CD8-positive, alpha-beta memory T cell (primary cell): ENCODE measurements at regions not wholly inside any gene's neighbourhood (a gene's known extent, or its start where the extent isn't known, plus 50 kb on each side); places are given as distances from the start of the nearest gene placed in this dataset.

Source experiments
- CTCF ChIA-PET: fragments of 350-600 bp; sonication (Branson Sonifier 250); formaldehyde crosslinking; loops from one replicate; lab custom pipeline; 2021; ENCODE audit warnings: antibody characterized with exemption; lab: Charles Lee
- POLR2A ChIA-PET: fragments of 350-600 bp; sonication (Branson Sonifier 250); formaldehyde crosslinking; loops from one replicate; lab custom pipeline; 2021; ENCODE audit warnings: antibody characterized with exemption; lab: Charles Lee
- DNase-seq, 5 donors: peaks; one replicate each; pipeline versions ENCODE4 v3.0.0 to v3.0.0-alpha.2; 2020 to 2022; ENCODE audit warnings: mixed read lengths in 1 of 5
- H3K27ac ChIP-seq: one replicate; pipeline ENCODE4 v1.7.0; 2013; ENCODE audit warnings: low read depth, mild to moderate bottlenecking, low read length, moderate library complexity
- H3K27me3 ChIP-seq: 2 replicates; pipeline ENCODE4 v1.7.0; 2013; ENCODE audit warnings: low read length, mild to moderate bottlenecking; ENCODE audit not compliant: insufficient read depth, poor library complexity, severe bottlenecking
- H3K36me3 ChIP-seq: 2 replicates; pipeline ENCODE4 v1.7.0; 2013; ENCODE audit warnings: mild to moderate bottlenecking, low read length, moderate library complexity; ENCODE audit not compliant: insufficient read depth
- H3K4me1 ChIP-seq: 2 replicates; pipeline ENCODE4 v1.7.0; 2013; ENCODE audit warnings: mild to moderate bottlenecking, low read length, moderate library complexity; ENCODE audit not compliant: insufficient read depth
- H3K4me3 ChIP-seq: 2 replicates; pipeline ENCODE4 v1.7.0; 2013; ENCODE audit warnings: mild to moderate bottlenecking, low read length
- H3K9me3 ChIP-seq: 2 replicates; pipeline ENCODE4 v1.7.0; 2013; ENCODE audit warnings: mild to moderate bottlenecking, low read length
- H3K27ac Mint-ChIP-seq, 8 donors: one replicate each; pipeline ENCODE4 v1.8.0; 2020 to 2021; ENCODE audit warnings: mixed read lengths in 8 of 8, mild to moderate bottlenecking in 6 of 8, inconsistent platforms in 3 of 8, moderate library complexity in 3 of 8
- H3K27me3 Mint-ChIP-seq, 2 donors: one replicate each; pipeline ENCODE4 v1.8.0; 2020 to 2021; ENCODE audit warnings: mixed read lengths in 2 of 2, mild to moderate bottlenecking in 1 of 2, moderate library complexity in 1 of 2
- H3K36me3 Mint-ChIP-seq, 3 donors: one replicate each; pipeline ENCODE4 v1.8.0; 2020 to 2021; ENCODE audit warnings: mixed read lengths in 3 of 3, inconsistent platforms in 1 of 3, mild to moderate bottlenecking in 1 of 3
- H3K4me1 Mint-ChIP-seq, 3 donors: one replicate each; pipeline ENCODE4 v1.8.0; 2020 to 2021; ENCODE audit warnings: mixed read lengths in 3 of 3, inconsistent platforms in 1 of 3, mild to moderate bottlenecking in 1 of 3
- H3K4me3 Mint-ChIP-seq, 7 donors: one replicate each; pipeline ENCODE4 v1.8.0; 2020 to 2021; ENCODE audit warnings: mixed read lengths in 7 of 7, mild to moderate bottlenecking in 6 of 7, moderate library complexity in 4 of 7, inconsistent platforms in 2 of 7
- H3K9me3 Mint-ChIP-seq, 5 donors: one replicate each; pipeline ENCODE4 v1.8.0; 2020 to 2022; ENCODE audit warnings: mixed read lengths in 5 of 5, mild to moderate bottlenecking in 3 of 5, moderate library complexity in 2 of 5, inconsistent platforms in 1 of 5

- Mint-ChIP-seq H3K9me3 (no peaks in the 10 kb centered on the region), H3K4me1 (peaks cover 35 to 43% (median 40%) of the 10 kb centered on the region in 3 donors), H3K27ac (peak overlapping the region; percentile 40 to 92 (median 84)), H3K27me3 (no peaks in the 10 kb centered on the region), H3K36me3 (no peaks in the 10 kb centered on the region), H3K4me3 (peak overlapping the region; percentile 3 to 76 (median 63))
- Histone ChIP-seq H3K4me3 (no peak overlapping the region), H3K4me1 (peaks cover 41% of the 10 kb centered on the region), H3K27ac (no peak overlapping the region), H3K9me3 (no peaks in the 10 kb centered on the region), H3K36me3 (no peaks in the 10 kb centered on the region), H3K27me3 (no peaks in the 10 kb centered on the region)
- DNase-seq = no peak
- POLR2A ChIA-PET = interaction anchor here (0.5 to 1.4 kb wide), 7 partner anchors 13 to 114 kb away, joined by 3 to 8 read pairs (median 4); partner anchors contain the start of gene ZNF217
- CTCF ChIA-PET = interaction anchor here (0.7 to 1.6 kb wide), 9 partner anchors 35 to 209 kb away, joined by 3 to 4 read pairs (median 3); no protein-coding TSS in a partner anchor
These were observed 113.9 kb upstream of the ZNF217 start for GRCh38 chr20:53707371-53708055.

DNA sequence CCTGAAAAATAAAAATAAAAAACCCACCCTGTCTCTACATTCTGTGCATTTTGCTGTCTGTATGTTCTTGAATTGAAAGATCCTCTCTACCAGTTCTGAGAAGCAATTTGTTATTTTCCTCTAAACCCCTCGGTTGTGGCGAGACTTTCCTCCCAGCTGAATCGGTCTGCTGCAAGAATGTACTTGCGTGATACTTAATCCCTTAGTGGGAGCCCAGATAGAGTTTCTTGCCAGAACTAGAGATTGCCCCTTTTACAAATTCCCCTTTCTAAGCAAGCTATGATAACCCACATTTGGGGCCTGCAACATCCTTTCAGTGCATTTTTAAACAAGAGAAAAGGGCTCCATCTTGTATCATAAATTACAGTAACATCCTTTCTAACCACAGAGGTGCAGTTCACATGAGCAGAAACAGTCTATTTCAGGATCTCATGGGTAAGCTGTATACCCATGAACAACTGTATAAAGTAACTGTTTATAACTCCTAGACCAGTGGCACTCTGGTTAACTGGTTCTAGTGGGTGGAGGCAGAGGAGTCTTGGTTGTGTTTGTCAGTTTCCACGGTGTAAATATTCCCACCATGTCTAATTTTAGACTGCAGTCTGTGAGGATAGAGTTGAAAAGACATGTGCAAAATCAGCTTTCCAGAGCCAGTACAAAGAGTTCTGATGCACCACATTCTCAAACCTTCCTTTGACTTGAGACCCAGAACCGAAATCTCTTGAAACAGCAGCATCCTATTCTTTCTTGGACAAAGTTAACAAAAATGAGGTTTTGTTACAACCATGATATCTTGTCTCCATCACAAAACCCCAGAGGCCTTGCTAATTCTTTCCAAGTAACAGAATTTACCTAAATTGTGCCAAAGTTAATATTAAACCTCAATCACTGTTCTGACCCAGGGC lies 113.1 kb upstream of the ZNF217 start:
- Histone ChIP-seq H3K27me3 (no peaks in the 10 kb centered on the region), H3K36me3 (no peaks in the 10 kb centered on the region), H3K4me1 (peaks cover 41% of the 10 kb centered on the region), H3K4me3 (peak overlapping the region; percentile 6), H3K27ac (no peak overlapping the region), H3K9me3 (no peaks in the 10 kb centered on the region)
- H3K36me3 Mint-ChIP-seq = no peaks in the 10 kb centered on the region
- peak overlapping the region in 6 of 7 donors; percentile 30 to 72 (median 52) for H3K4me3 Mint-ChIP-seq
- ChIA-PET CTCF (interaction anchor here (1.0 to 1.6 kb wide), 4 partner anchors 64 to 165 kb away, joined by 3 to 4 read pairs (median 3); no protein-coding TSS in a partner anchor), POLR2A (interaction anchor here (0.5 to 1.3 kb wide), 3 partner anchors 15 to 85 kb away, joined by 3 to 8 read pairs (median 4); no protein-coding TSS in a partner anchor)
- no peaks in the 10 kb centered on the region for H3K27me3 Mint-ChIP-seq
- H3K9me3 Mint-ChIP-seq = no peaks in the 10 kb centered on the region
- peak in 1 of 5 donors; percentile 60 for DNase-seq
- peak overlapping the region; percentile 50 to 92 (median 84) for H3K27ac Mint-ChIP-seq
- H3K4me1 Mint-ChIP-seq = peaks cover 35 to 42% (median 40%) of the 10 kb centered on the region in 3 donors

DNA sequence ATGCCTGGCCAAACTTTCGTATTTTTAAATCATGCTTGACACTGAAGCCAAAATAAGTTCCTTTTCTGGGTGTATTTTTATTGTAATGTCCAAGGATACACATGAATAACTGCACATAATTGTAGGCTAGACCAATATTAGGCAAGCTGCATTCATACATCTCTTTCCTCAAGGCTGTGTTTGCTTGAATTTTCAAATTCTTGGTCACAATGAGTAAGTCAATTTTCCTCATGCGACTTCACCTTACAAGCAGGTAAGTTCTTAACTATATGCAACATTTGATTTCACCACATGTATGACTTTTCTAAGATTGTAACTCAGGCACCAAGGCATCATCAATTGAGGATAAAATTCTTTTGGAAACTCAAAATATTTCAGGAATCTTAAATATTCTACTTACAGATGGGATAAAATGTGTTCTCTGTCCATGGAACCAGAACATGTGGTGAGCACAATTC lies 112.4 kb upstream of the ZNF217 start:
- H3K4me1 Mint-ChIP-seq = peaks cover 40 to 43% (median 43%) of the 10 kb centered on the region in 3 donors
- H3K27me3 Mint-ChIP-seq = no peaks in the 10 kb centered on the region
- Histone ChIP-seq H3K9me3 (no peaks in the 10 kb centered on the region), H3K4me1 (peaks cover 45% of the 10 kb centered on the region), H3K27me3 (no peaks in the 10 kb centered on the region), H3K36me3 (no peaks in the 10 kb centered on the region), H3K4me3 (peak overlapping the region; percentile 6), H3K27ac (no peak overlapping the region)
- ChIA-PET CTCF (interaction anchor here (1.4 kb wide), 2 partner anchors 63 to 166 kb away, joined by 3 read pairs; no protein-coding TSS in a partner anchor), POLR2A (interaction anchor here (1.2 to 1.3 kb wide), 2 partner anchors 14 to 48 kb away, joined by 3 to 4 read pairs; no protein-coding TSS in a partner anchor)
- DNase-seq = no peak
- no peaks in the 10 kb centered on the region for H3K36me3 Mint-ChIP-seq
- H3K27ac Mint-ChIP-seq = peak overlapping the region in 5 of 8 donors; percentile 50 to 92 (median 83)
- peak overlapping the region in 4 of 7 donors; percentile 43 to 72 (median 58) for H3K4me3 Mint-ChIP-seq
- H3K9me3 Mint-ChIP-seq = no peaks in the 10 kb centered on the region

DNA sequence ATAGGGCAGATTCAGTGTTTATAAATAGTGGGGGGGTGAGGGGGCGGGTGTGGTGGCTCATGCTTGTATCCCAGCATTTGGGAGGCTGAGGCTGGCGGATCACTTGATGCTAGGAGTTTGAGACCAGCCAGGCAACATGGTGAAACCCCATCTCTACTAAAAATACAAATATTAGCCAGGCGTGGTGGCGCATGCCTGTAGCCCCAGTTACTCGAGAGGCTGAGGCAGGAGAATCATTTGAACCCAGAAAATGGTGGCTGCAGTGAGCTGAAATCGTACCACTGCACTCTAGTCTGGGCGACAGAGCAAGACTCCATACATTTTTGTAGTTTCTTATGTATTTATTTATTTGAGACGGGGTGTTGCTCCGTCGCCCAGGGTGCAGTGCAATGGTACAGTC lies 109.0 kb upstream of the ZNF217 start:
- Mint-ChIP-seq H3K27me3 (no peaks in the 10 kb centered on the region), H3K4me1 (peaks cover 28 to 33% (median 32%) of the 10 kb centered on the region in 3 donors), H3K4me3 (no peak overlapping the region), H3K27ac (no peak overlapping the region), H3K36me3 (no peaks in the 10 kb centered on the region), H3K9me3 (no peaks in the 10 kb centered on the region)
- no peaks in the 10 kb centered on the region for H3K27me3 ChIP-seq
- DNase-seq = no peak
- H3K4me1 ChIP-seq = peaks cover 26% of the 10 kb centered on the region
- POLR2A ChIA-PET = no interaction called here
- H3K4me3 ChIP-seq = no peak overlapping the region
- H3K36me3 ChIP-seq = no peaks in the 10 kb centered on the region
- H3K27ac ChIP-seq = no peak overlapping the region
- CTCF ChIA-PET = no interaction called here
- H3K9me3 ChIP-seq = no peaks in the 10 kb centered on the region

GRCh38 chr20:53699906-53700305 lies 106.3 kb upstream of the ZNF217 start:
- H3K4me3 ChIP-seq = no peak overlapping the region
- no peak for DNase-seq
- H3K27ac Mint-ChIP-seq = no peak overlapping the region
- H3K4me1 Mint-ChIP-seq = peaks cover 9 to 18% (median 14%) of the 10 kb centered on the region in 3 donors
- no peaks in the 10 kb centered on the region for H3K9me3 ChIP-seq
- no peaks in the 10 kb centered on the region for H3K9me3 Mint-ChIP-seq
- H3K4me3 Mint-ChIP-seq = no peak overlapping the region
- CTCF ChIA-PET = interaction anchor here (1.6 kb wide), 1 partner anchor 118 kb away, joined by 3 read pairs; no protein-coding TSS in a partner anchor
- H3K27me3 ChIP-seq = no peaks in the 10 kb centered on the region
- no peak overlapping the region for H3K27ac ChIP-seq
- H3K27me3 Mint-ChIP-seq = no peaks in the 10 kb centered on the region
- no peaks in the 10 kb centered on the region for H3K36me3 Mint-ChIP-seq
- POLR2A ChIA-PET = no interaction called here
- H3K36me3 ChIP-seq = no peaks in the 10 kb centered on the region
- peaks cover 6% of the 10 kb centered on the region for H3K4me1 ChIP-seq

- Mint-ChIP-seq H3K27me3 (no peaks in the 10 kb centered on the region), H3K9me3 (no peaks in the 10 kb centered on the region), H3K4me1 (peaks cover 9 to 18% (median 13%) of the 10 kb centered on the region in 3 donors), H3K27ac (peak overlapping the region in 2 of 8 donors; percentile 67 to 83), H3K36me3 (no peaks in the 10 kb centered on the region), H3K4me3 (no peak overlapping the region)
- H3K27me3 ChIP-seq = no peaks in the 10 kb centered on the region
- ChIA-PET POLR2A (no interaction called here), CTCF (interaction anchor here (1.6 kb wide), 1 partner anchor 118 kb away, joined by 3 read pairs; no protein-coding TSS in a partner anchor)
- no peaks in the 10 kb centered on the region for H3K9me3 ChIP-seq
- H3K4me1 ChIP-seq = peaks cover 6% of the 10 kb centered on the region
- H3K27ac ChIP-seq = no peak overlapping the region
- no peaks in the 10 kb centered on the region for H3K36me3 ChIP-seq
- H3K4me3 ChIP-seq = no peak overlapping the region
- no peak for DNase-seq
These were observed 105.5 kb upstream of the ZNF217 start for GRCh38 chr20:53699085-53699674.

DNA sequence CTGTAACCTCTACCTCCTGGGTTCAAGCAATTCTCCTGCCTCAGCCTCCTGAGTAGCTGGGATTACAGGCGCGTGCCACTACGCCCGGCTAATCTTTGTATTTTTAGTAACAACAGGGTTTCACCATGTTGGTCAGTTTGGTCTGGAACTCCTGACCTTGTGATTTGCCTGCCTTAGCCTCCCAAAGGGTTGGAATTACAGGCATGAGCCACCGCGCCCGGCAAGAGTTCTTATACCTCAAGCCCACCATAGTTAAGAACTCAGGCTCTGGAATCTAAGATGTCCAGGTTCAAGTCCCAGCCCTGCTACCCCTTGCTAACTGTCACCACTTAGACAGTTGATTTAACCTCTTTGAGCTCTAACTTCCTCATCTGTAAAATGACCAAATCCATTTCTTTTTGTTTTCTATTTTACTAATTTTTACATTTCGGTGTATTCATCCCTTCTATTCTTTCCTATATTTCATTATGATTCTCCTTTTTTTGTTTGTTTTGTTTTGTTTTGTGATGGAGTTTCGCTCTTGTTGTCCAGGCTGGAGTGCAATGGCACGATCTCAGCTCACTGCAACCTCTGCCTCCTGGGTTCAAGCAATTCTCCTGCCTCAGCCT lies 104.8 kb upstream of the ZNF217 start:
- Mint-ChIP-seq H3K4me3 (no peak overlapping the region), H3K4me1 (peaks cover 11 to 21% (median 15%) of the 10 kb centered on the region in 3 donors), H3K36me3 (no peaks in the 10 kb centered on the region), H3K9me3 (no peaks in the 10 kb centered on the region), H3K27me3 (no peaks in the 10 kb centered on the region), H3K27ac (peak overlapping the region in 1 of 8 donors; percentile 63)
- no peak overlapping the region for H3K27ac ChIP-seq
- no peaks in the 10 kb centered on the region for H3K36me3 ChIP-seq
- H3K27me3 ChIP-seq = no peaks in the 10 kb centered on the region
- no peak overlapping the region for H3K4me3 ChIP-seq
- ChIA-PET CTCF (no interaction called here), POLR2A (no interaction called here)
- no peaks in the 10 kb centered on the region for H3K9me3 ChIP-seq
- DNase-seq = no peak
- H3K4me1 ChIP-seq = peaks cover 9% of the 10 kb centered on the region
